ENCODE measurements at regions not wholly inside any gene's neighbourhood (a gene's known extent, or its start where the extent isn't known, plus 50 kb on each side); places are given as distances from the start of the nearest gene placed in this dataset.

- TF ChIP-seq CTCF (IDR thresholded peaks at IDR 0.05) (no peak), POLR2A (IDR thresholded peaks at IDR 0.05) (no peak)
Observed at GRCh38 chr2:131584380-131584779, 56.7 kb downstream of the CCDC74A start.

Measured in heart left ventricle (tissue), 13 donors.